ENCODE measurements at regions not wholly inside any gene's neighbourhood (a gene's known extent, or its start where the extent isn't known, plus 50 kb on each side); places are given as distances from the start of the nearest gene placed in this dataset.

DNA sequence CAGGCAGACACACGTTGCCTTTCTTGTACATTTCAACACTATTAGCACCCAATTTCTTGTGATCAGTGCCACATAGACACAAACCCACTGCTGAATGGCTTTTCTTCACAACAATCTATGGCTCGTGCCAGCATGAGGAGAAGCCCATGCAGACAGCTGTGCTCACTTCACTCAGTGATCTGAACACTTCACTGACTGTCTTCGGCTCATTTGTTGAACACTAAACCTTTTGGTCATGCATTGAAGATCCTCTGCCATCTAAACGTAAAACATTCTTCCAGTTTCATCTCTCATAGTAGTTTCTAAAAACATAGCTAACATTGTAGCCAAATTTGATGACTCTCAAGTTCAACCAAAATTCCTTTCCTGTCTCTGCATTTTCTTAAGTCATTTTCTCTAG, 331.0 kb upstream of the ZP4 start:
- TF ChIP-seq, protein P1, sequence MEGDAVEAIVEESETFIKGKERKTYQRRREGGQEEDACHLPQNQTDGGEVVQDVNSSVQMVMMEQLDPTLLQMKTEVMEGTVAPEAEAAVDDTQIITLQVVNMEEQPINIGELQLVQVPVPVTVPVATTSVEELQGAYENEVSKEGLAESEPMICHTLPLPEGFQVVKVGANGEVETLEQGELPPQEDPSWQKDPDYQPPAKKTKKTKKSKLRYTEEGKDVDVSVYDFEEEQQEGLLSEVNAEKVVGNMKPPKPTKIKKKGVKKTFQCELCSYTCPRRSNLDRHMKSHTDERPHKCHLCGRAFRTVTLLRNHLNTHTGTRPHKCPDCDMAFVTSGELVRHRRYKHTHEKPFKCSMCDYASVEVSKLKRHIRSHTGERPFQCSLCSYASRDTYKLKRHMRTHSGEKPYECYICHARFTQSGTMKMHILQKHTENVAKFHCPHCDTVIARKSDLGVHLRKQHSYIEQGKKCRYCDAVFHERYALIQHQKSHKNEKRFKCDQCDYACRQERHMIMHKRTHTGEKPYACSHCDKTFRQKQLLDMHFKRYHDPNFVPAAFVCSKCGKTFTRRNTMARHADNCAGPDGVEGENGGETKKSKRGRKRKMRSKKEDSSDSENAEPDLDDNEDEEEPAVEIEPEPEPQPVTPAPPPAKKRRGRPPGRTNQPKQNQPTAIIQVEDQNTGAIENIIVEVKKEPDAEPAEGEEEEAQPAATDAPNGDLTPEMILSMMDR (IDR thresholded peaks at IDR 0.05; ENCODE audit: low read depth, low read length, missing control alignments), result no peak
- DNase-seq (ENCODE audit: low read depth), result no peak
- no peak overlapping the region for H3K4me3 ChIP-seq (ENCODE audit: low read depth, low read length)

DNA sequence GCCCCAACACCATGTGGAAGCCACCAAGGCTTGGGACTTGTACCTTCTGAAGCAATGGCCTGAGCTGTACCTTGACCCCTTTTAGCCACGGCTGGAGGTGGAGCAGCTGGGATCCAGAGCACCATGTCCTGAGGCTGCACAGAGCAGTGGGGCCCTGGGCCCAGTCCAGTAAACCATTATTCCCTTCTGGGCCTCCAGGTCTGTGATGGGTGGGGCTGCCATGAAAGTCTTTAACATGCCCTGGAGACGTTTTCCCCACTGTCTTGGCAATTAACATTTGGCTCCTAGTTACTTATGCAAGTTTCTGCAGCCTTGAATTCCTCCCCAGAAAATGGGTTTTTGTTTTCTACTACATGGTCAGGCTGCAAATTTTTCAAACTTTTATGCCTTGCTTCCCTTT, 323.7 kb upstream of the ZP4 start:
- TF ChIP-seq, protein P1 (IDR thresholded peaks at IDR 0.05; ENCODE audit: low read depth, low read length, missing control alignments), result no peak
- no peak for DNase-seq (ENCODE audit: low read depth)
- H3K4me3 ChIP-seq (ENCODE audit: low read depth, low read length), result no peak overlapping the region

DNA sequence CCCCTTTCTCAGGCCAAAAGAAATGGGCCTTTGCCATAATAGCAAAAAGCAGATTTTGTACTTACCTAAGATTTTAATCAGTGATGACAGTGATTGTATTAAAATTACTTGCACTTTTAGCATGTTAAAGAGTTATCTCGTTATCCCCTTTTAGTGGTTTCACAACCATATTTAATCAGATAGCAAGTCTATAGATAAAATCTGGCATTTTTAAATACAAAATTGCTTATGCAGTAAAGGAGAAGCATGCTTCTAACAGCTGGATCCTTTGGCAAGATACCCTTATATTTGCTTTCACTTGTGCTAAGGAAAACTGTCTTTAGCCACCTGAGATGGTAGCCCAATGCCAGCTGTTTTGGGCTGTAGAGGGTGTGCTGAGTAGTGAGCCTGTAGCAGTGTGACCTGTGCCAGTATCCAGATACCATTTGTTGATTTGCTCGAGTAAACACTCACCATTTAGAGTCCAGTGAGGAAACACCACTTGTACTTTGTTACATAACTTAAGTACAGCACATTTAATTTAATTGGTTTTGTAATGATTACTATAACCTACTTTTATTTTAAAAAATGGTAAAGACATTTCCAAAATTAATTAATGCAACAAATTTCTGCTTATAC, 314.4 kb upstream of the ZP4 start:
- H3K4me3 ChIP-seq (ENCODE audit: low read depth, low read length), result no peak overlapping the region
- DNase-seq (ENCODE audit: low read depth), result no peak
- TF ChIP-seq, protein P1 (IDR thresholded peaks at IDR 0.05; ENCODE audit: low read depth, low read length, missing control alignments), result no peak

DNA sequence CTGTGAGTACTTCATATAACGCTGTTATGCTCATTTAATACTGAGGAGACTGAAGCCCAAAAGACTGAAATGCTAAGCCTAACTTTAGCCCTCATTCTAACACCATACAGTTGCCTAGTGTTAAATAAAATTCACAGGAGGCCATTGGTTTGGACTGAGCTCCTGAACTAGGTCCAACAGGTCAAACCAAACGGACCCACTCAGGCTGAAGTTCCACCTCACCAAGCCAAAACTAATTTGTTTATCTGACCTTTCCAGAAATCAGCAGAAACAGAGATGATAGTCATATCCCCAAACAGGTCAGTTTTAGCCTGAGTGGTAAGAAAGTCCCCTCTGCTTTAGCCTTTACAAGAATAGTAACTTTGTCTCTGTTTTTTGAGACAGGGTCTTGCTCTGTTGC, 311.3 kb upstream of the ZP4 start:
- DNase-seq (ENCODE audit: low read depth), result no peak
- TF ChIP-seq, protein P1 (IDR thresholded peaks at IDR 0.05; ENCODE audit: low read depth, low read length, missing control alignments), result no peak
- no peak overlapping the region for H3K4me3 ChIP-seq (ENCODE audit: low read depth, low read length)

DNA sequence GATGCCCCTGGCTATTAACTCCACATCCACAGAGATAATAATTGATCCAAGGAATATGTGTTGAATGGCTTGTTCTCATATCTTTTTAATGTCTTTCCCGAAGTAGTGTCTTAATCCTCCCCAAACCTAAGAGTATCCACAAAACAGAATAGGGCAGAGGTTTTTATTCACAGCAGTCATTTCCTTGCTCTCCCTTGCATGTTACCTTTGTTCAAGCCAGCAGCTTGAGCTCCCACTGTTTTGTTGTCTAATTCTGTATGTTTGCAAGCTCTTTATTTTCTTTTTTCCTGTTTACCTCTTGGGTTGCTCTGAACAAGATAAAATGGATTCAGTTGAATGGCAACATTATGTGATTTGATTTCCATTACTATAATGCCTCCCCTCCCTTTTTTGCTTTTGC, 308.6 kb upstream of the ZP4 start:
- TF ChIP-seq, protein P1 (IDR thresholded peaks at IDR 0.05; ENCODE audit: low read depth, low read length, missing control alignments), result no peak
- H3K4me3 ChIP-seq (ENCODE audit: low read depth, low read length), result no peak overlapping the region
- DNase-seq (ENCODE audit: low read depth), result no peak

DNA sequence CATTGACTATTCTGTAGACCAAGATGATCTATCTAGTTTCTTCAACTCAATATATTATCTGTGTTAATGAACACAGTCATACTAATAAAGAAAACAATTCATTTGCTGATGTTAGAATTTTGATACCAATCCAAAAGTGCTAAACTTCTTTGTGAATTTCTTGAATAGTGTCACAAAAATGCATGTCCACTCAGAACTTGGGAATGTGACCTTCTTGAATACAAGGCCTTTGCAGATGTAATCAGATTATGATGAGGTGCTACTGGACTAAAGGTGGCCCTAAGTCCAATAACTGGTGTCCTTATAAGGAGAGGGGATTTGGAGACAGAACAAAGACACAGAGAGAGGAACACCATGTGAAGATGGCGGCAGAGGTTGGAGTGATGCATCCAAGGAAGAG, 305.8 kb upstream of the ZP4 start:
- no peak for DNase-seq (ENCODE audit: low read depth)
- TF ChIP-seq, protein P1 (IDR thresholded peaks at IDR 0.05; ENCODE audit: low read depth, low read length, missing control alignments), result no peak
- no peak overlapping the region for H3K4me3 ChIP-seq (ENCODE audit: low read depth, low read length)

DNA sequence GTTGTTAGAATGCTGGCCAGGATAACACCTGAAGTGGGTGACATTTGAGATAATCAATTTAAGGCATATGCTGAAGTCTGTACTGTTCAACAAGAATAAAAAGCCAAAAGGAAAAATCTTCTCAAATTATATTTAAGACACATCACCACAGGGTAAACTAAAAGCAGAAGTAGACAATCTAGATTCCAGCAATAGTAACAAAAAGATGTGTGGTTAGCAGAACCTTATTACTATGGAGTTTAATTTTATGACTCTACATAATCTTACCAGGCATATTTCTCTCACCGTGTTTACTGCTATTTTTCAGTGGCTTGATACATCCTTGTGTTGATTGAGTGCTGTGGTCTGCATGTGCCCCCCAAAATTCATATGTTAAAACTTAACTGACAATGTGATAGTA, 300.4 kb upstream of the ZP4 start:
- no peak overlapping the region for H3K4me3 ChIP-seq (ENCODE audit: low read depth, low read length)
- TF ChIP-seq, protein P1 (IDR thresholded peaks at IDR 0.05; ENCODE audit: low read depth, low read length, missing control alignments), result no peak

More for the DNA sequence above, 300.4 kb upstream of the ZP4 start:
- no peak for DNase-seq (ENCODE audit: low read depth)
